ENCODE measurements at regions not wholly inside any gene's neighbourhood (a gene's known extent, or its start where the extent isn't known, plus 50 kb on each side); places are given as distances from the start of the nearest gene placed in this dataset.

GRCh38 chr2:71889759-71890684 lies 257.6 kb downstream of the CYP26B1 start (continued):
- TF ChIP-seq ATF3 (IDR thresholded peaks at IDR 0.05) = peak; percentile 89
- no peak for TF ChIP-seq ATF3 (CRISPR knock-in tag; conservative IDR thresholded peaks at IDR 0.05)
- peak; percentile 34; the same call in 1 of the 2 replicates for TF ChIP-seq FOSL1 (tag; conservative IDR thresholded peaks at IDR 0.05)
- peak; percentile 62; the same call in 1 of the 2 replicates for TF ChIP-seq ATF7 (IDR thresholded peaks at IDR 0.05)
- TF ChIP-seq JUND (IDR thresholded peaks at IDR 0.05; ENCODE audit: borderline replicate concordance, low read depth, low read length) = peak; percentile 28; the same call in 1 of the 2 replicates
- no peak for TF ChIP-seq JUND (tag; IDR thresholded peaks at IDR 0.05; ENCODE audit: borderline replicate concordance, low read depth, low read length)
- no peak for TF ChIP-seq MYBL2 (IDR thresholded peaks at IDR 0.05; ENCODE audit: low read depth)
- TF ChIP-seq MYBL2 (CRISPR knock-in tag; IDR thresholded peaks at IDR 0.05; ENCODE audit: borderline replicate concordance) = no peak
- TF ChIP-seq TSHZ1 (CRISPR knock-in tag; IDR thresholded peaks at IDR 0.05) = no peak
- TF ChIP-seq CEBPG (CRISPR knock-in tag; IDR thresholded peaks at IDR 0.05) = no peak
- peak; percentile 89 to 94 for TF ChIP-seq CEBPG (tag; conservative IDR thresholded peaks at IDR 0.05 in 1 of 2, IDR thresholded peaks at IDR 0.05 in 1 of 2)
- TF ChIP-seq STAT5B (CRISPR knock-in tag; IDR thresholded peaks at IDR 0.05) = no peak
- TF ChIP-seq SRF (CRISPR knock-in tag; IDR thresholded peaks at IDR 0.05) = no peak
- no peak for TF ChIP-seq SIX5 (IDR thresholded peaks at IDR 0.05; ENCODE audit: borderline replicate concordance in 1 of 2, insufficient read depth in 1 of 2, low read depth in 1 of 2, low read length in 2 of 2)
- no peak for TF ChIP-seq ZNF79 (CRISPR knock-in tag; IDR thresholded peaks at IDR 0.05; ENCODE audit: low read depth)
- TF ChIP-seq NR2C1 (IDR thresholded peaks at IDR 0.05) = no peak
- TF ChIP-seq NR2C1 (tag; IDR thresholded peaks at IDR 0.05) = no peak
- TF ChIP-seq MXI1 (IDR thresholded peaks at IDR 0.05; ENCODE audit: low read depth, low read length) = no peak
- peak; percentile 76 for TF ChIP-seq CEBPB (tag; IDR thresholded peaks at IDR 0.05)
- no peak for TF ChIP-seq BHLHE40 (IDR thresholded peaks at IDR 0.05; ENCODE audit: low read length)
- TF ChIP-seq CBFA2T2 (conservative IDR thresholded peaks at IDR 0.05) = no peak
- TF ChIP-seq E2F6 (IDR thresholded peaks at IDR 0.05; ENCODE audit: borderline replicate concordance in 1 of 2, extremely low read depth in 1 of 2, insufficient read depth in 1 of 2, insufficient read length in 1 of 2, low read depth in 1 of 2, low read length in 1 of 2, poor library complexity in 1 of 2, severe bottlenecking in 1 of 2) = no peak
- TF ChIP-seq ZNF586 (CRISPR knock-in tag; conservative IDR thresholded peaks at IDR 0.05) = no peak

Data from K562 (cell line).